H1 (cell line): ENCODE measurements at regions not wholly inside any gene's neighbourhood (a gene's known extent, or its start where the extent isn't known, plus 50 kb on each side); places are given as distances from the start of the nearest gene placed in this dataset.
A peak's percentile ranks its signal among the peaks of the same experiment; 100 is the strongest.

Source experiments
- CTCF ChIA-PET: fragments of 300-600 bp; sonication (Branson Sonifier 250); formaldehyde crosslinking; loops from one replicate; lab custom pipeline; 2021; ENCODE audit not compliant: partially characterized antibody; lab: Charles Lee
- POLR2A ChIA-PET: fragments of 300-600 bp; sonication (Branson Sonifier 250); formaldehyde crosslinking; loops from one replicate; lab custom pipeline; 2021; ENCODE audit warnings: inconsistent platforms; ENCODE audit not compliant: partially characterized antibody; lab: Charles Lee
- DNase-seq, 2 experiments: peaks; one replicate each; pipeline versions ENCODE4 v3.0.0 to v3.0.0-alpha.2; 2010 to 2022; ENCODE audit warnings: low spot score in 2 of 2, low read depth in 1 of 2, mixed read lengths in 1 of 2
- FAIRE-seq: peaks from 2 replicates; lab custom pipeline; 2011; peaks lifted over from hg19 to GRCh38; lab: Jason Lieb, UNC
- H2AFZ ChIP-seq: 2 replicates; pipeline ENCODE4 v1.8.1; 2012; ENCODE audit warnings: low read length, inconsistent platforms
- H2AK5ac ChIP-seq: 2 replicates; pipeline ENCODE4 v1.6.1; 2013; ENCODE audit warnings: low read depth, low read length
- H2BK120ac ChIP-seq: replicated peaks from 2 replicates; pipeline ENCODE3; 2013; ENCODE audit warnings: low read depth, low read length, inconsistent platforms
- H2BK12ac ChIP-seq: 2 replicates; pipeline ENCODE4 v1.6.1; 2013; ENCODE audit warnings: low read depth, low read length
- H2BK15ac ChIP-seq: 2 replicates; pipeline ENCODE4 v1.6.1; 2013; ENCODE audit warnings: low read length
- H2BK20ac ChIP-seq: 2 replicates; pipeline ENCODE4 v1.6.1; 2013; ENCODE audit warnings: low read length
- H2BK5ac ChIP-seq: 2 replicates; pipeline ENCODE4 v1.6.1; 2013; ENCODE audit warnings: low read depth, low read length
- H3K14ac ChIP-seq: 2 replicates; pipeline ENCODE4 v1.6.1; 2013; ENCODE audit warnings: inconsistent platforms; ENCODE audit not compliant: insufficient read length
- H3K18ac ChIP-seq: 2 replicates; pipeline ENCODE4 v1.6.1; 2013; ENCODE audit warnings: low read length; ENCODE audit errors: extremely low read depth
- H3K23ac ChIP-seq: 2 replicates; pipeline ENCODE4 v1.6.1; 2013; ENCODE audit warnings: inconsistent platforms; ENCODE audit not compliant: insufficient read length
- H3K23me2 ChIP-seq: 2 replicates; pipeline ENCODE4 v1.6.1; 2013; ENCODE audit warnings: low read depth, low read length
- H3K27ac ChIP-seq: 2 replicates; pipeline ENCODE4 v1.6.1; 2011; ENCODE audit warnings: low read depth, low read length, inconsistent platforms
- H3K27me3 ChIP-seq, 4 experiments: replicated peaks in 1 of 4; 1 replicate in 1 of 4; 2 replicates in 3 of 4; pipeline versions ENCODE4 v1.6.1 to v1.8.1; 2011 to 2013; ENCODE audit warnings: low read length in 3 of 4, mild to moderate bottlenecking in 3 of 4, inconsistent platforms in 2 of 4, mixed read lengths in 2 of 4, moderate library complexity in 1 of 4; ENCODE audit not compliant: control insufficient read depth in 3 of 4, insufficient read depth in 3 of 4; ENCODE audit errors: extremely low read depth in 1 of 4
- H3K36me3 ChIP-seq, 4 experiments: 2 replicates each; pipeline versions ENCODE4 v1.6.1 to v1.8.1; 2011 to 2013; ENCODE audit warnings: mild to moderate bottlenecking in 4 of 4, low read length in 3 of 4, moderate library complexity in 2 of 4, control low read depth in 1 of 4, inconsistent platforms in 1 of 4; ENCODE audit not compliant: insufficient read depth in 4 of 4, control insufficient read depth in 2 of 4
- H3K4ac ChIP-seq: replicated peaks from 2 replicates; pipeline ENCODE3; 2013; ENCODE audit warnings: low read length, low read depth, mixed read lengths, inconsistent platforms; ENCODE audit not compliant: insufficient read length
- H3K4me1 ChIP-seq, 4 experiments: replicated peaks in 1 of 4; 1 replicate in 1 of 4; 2 replicates in 3 of 4; pipeline versions ENCODE4 v1.6.1 to v1.8.1; 2011 to 2013; ENCODE audit warnings: low read length in 3 of 4, inconsistent platforms in 2 of 4, mixed read lengths in 1 of 4; ENCODE audit not compliant: insufficient read depth in 4 of 4, control insufficient read depth in 3 of 4
- H3K4me2 ChIP-seq, 2 experiments: 2 replicates each; pipeline versions ENCODE4 v1.6.1 to v1.8.1; 2011 to 2013; ENCODE audit warnings: low read depth in 2 of 2, low read length in 2 of 2, control low read depth in 1 of 2, inconsistent platforms in 1 of 2, mild to moderate bottlenecking in 1 of 2; ENCODE audit not compliant: insufficient read depth in 1 of 2
- H3K4me3 ChIP-seq, 4 experiments: fragments of 200-600, 300-600 bp in 1 of 4; sonication (generic), shearing (Covaris generic), sonication (Bioruptor Twin) in 1 of 4; 2 replicates each; pipeline versions ENCODE4 v1.5.1 to v1.8.1; 2011 to 2016; ENCODE audit warnings: low read length in 4 of 4, low read depth in 3 of 4, control low read depth in 2 of 4, inconsistent platforms in 2 of 4, mild to moderate bottlenecking in 2 of 4, mixed read lengths in 1 of 4, moderate library complexity in 1 of 4; ENCODE audit not compliant: insufficient read depth in 2 of 4; ENCODE audit errors: extremely low read depth in 1 of 4
- H3K56ac ChIP-seq: replicated peaks from 2 replicates; pipeline ENCODE3; 2013; ENCODE audit warnings: low read depth, mild to moderate bottlenecking, mixed read lengths, low read length, inconsistent platforms; ENCODE audit not compliant: insufficient read length
- H3K79me1 ChIP-seq: 2 replicates; pipeline ENCODE4 v1.6.1; 2013; ENCODE audit warnings: low read depth, low read length, control low read depth
- H3K79me2 ChIP-seq, 2 experiments: 2 replicates each; pipeline versions ENCODE4 v1.6.1 to v1.8.1; 2012 to 2013; ENCODE audit warnings: low read length in 2 of 2, mild to moderate bottlenecking in 2 of 2, inconsistent platforms in 1 of 2; ENCODE audit not compliant: insufficient read depth in 2 of 2, control insufficient read depth in 1 of 2
- H3K9ac ChIP-seq, 4 experiments: replicated peaks in 1 of 4; 1 replicate in 1 of 4; 2 replicates in 3 of 4; pipeline versions ENCODE4 v1.6.1 to v1.8.1; 2011 to 2013; ENCODE audit warnings: low read depth in 3 of 4, low read length in 3 of 4, control low read depth in 2 of 4, mild to moderate bottlenecking in 2 of 4, moderate library complexity in 2 of 4, inconsistent platforms in 1 of 4; ENCODE audit errors: extremely low read depth in 1 of 4
- H3K9me3 ChIP-seq, 2 experiments: 2 replicates each; pipeline versions ENCODE4 v1.6.1 to v1.8.1; 2012 to 2013; ENCODE audit warnings: mild to moderate bottlenecking in 2 of 2, moderate library complexity in 2 of 2, control low read depth in 1 of 2, inconsistent platforms in 1 of 2, low read depth in 1 of 2, low read length in 1 of 2, mixed read lengths in 1 of 2; ENCODE audit not compliant: insufficient read depth in 2 of 2
- H4K20me1 ChIP-seq, 2 experiments: replicated peaks in 1 of 2; 2 replicates each; pipeline versions ENCODE3 to v1.8.1; 2011 to 2013; ENCODE audit warnings: inconsistent platforms in 2 of 2, low read length in 2 of 2, mild to moderate bottlenecking in 1 of 2; ENCODE audit not compliant: insufficient read depth in 2 of 2, control insufficient read depth in 1 of 2
- H4K5ac ChIP-seq: 2 replicates; pipeline ENCODE4 v1.6.1; 2013; ENCODE audit warnings: low read length, low read depth, mixed read lengths, inconsistent platforms; ENCODE audit not compliant: insufficient read length
- H4K8ac ChIP-seq: 2 replicates; pipeline ENCODE4 v1.8.0; 2013; ENCODE audit warnings: mild to moderate bottlenecking, moderate library complexity, low read length, inconsistent platforms; ENCODE audit not compliant: insufficient read depth; ENCODE audit errors: extremely low read depth
- H4K91ac ChIP-seq: replicated peaks from 2 replicates; pipeline ENCODE3; 2013; ENCODE audit warnings: low read length, mixed read lengths, inconsistent platforms; ENCODE audit not compliant: insufficient read length
- CEBPB ChIP-seq: IDR thresholded peaks from 2 replicates; pipeline ENCODE4 v1.6.1; 2012; ENCODE audit warnings: low read depth, low read length
- WGBS, 2 experiments: shearing (Covaris generic) in 1 of 2; methylation state at CpG; one replicate each; pipeline versions ENCODE4 v1.1.6 to v1.1.7; 2013 to 2015; ENCODE audit warnings: low lambda C conversion rate in 2 of 2, mixed read lengths in 2 of 2, inconsistent platforms in 1 of 2, low coverage in 1 of 2, missing lambda C conversion rate in 1 of 2; ENCODE audit not compliant: insufficient replicate concordance in 2 of 2, insufficient coverage in 1 of 2, insufficient read length in 1 of 2; ENCODE audit errors: extremely low coverage in 1 of 2, missing lambda C conversion rate in 1 of 2; 5-methylcytosine and 5-hydroxymethylcytosine counted together

- Histone ChIP-seq H3K9me3 (peaks cover 3 to 6% of the 10 kb centered on the region in 2 experiments; a peak in 1 of 4 replicates), H3K23ac (no peak overlapping the region), H3K56ac (no peak overlapping the region), H2AK5ac (no peak overlapping the region), H3K36me3 (no peaks in the 10 kb centered on the region), H2AFZ (no peak overlapping the region), H4K5ac (no peak overlapping the region), H3K79me2 (no peaks in the 10 kb centered on the region), H2BK15ac (no peak overlapping the region), H3K4me1 (no peaks in the 10 kb centered on the region), H4K20me1 (no peaks in the 10 kb centered on the region), H2BK5ac (no peak overlapping the region), H3K27ac (no peak overlapping the region), H3K4me3 (no peak overlapping the region), H3K23me2 (no peaks in the 10 kb centered on the region), H3K4me2 (no peak overlapping the region), H4K8ac (no peak overlapping the region), H2BK120ac (no peak overlapping the region), H2BK12ac (no peak overlapping the region), H3K4ac (no peak overlapping the region), H3K27me3 (no peaks in the 10 kb centered on the region), H3K9ac (no peak overlapping the region), H3K14ac (no peak overlapping the region), H4K91ac (no peak overlapping the region), H3K18ac (no peak overlapping the region), H3K79me1 (no peaks in the 10 kb centered on the region), H2BK20ac (peak overlapping the region; percentile 11; the same call in 1 of the 2 replicates)
- FAIRE-seq (no peak), DNase-seq (no peak)
- ChIA-PET CTCF (interaction anchor here (0.8 to 1.0 kb wide), 2 partner anchors 9 to 31 kb away, joined by 3 read pairs; no protein-coding TSS in a partner anchor), POLR2A (interaction anchor here (0.5 kb wide), 1 partner anchor 95 kb away, joined by 4 read pairs; no protein-coding TSS in a partner anchor)
- no peak for TF ChIP-seq CEBPB
- WGBS, 2 experiments, result 88% methylated on average over 3 of the region's 3 CpGs; no CpG with 5 or more reads in 1 of the 2 experiments
Observed at GRCh38 chr5:112576298-112576925, 157.3 kb upstream of the EPB41L4A start.
